CD4-positive, alpha-beta T cell treated with Interleukin-10 for 1 hour (primary cell): ENCODE measurements at regions not wholly inside any gene's neighbourhood (a gene's known extent, or its start where the extent isn't known, plus 50 kb on each side); places are given as distances from the start of the nearest gene placed in this dataset.

Experiments used
- DNase-seq: peaks from one replicate; pipeline ENCODE4 v3.0.0-alpha.2; 2020

DNA sequence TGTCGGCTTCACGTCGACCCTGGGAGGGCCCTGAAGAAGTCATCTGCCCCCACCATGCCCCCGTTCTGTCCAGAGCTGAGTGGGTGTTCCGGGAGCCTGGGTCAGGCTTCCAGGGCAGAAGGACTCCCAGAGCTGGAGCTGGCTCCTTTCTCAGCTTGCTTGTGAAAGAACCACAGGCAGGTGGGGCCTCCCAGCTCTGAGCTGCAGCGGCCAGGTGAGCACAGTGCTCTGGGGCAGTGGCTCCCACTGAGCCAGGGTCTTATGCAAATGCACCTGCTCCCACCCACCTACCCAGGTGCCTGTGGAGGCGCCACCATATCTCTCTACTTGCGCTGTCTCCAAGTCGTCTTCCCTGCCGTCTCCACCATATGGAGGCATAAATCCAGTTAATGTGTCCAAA lies 140.0 kb upstream of the RPL38 start:
- no peak for DNase-seq

GRCh38 chr17:74070374-74070773 lies 133.1 kb upstream of the RPL38 start:
- no peak for DNase-seq

- DNase-seq: no peak
Observed at GRCh38 chr17:74070998-74071679, 132.3 kb upstream of the RPL38 start.

DNA sequence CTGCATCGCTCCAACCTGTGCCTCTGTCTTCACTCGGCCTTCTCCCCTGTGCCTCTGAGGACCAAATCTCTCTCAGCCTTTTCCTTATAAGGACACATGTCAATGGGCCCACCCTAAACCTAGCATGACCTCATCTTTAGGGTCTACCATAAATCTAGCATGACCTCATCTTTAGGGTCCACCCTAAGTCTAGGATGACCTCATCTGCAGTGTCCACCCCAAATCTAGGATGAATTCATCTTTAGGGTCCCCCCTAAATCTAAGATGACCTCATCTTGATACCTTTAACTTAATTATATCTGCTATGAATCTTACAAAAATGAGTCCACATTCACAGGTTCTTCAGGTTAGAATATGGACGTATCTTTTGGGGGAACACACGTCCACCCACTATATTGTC lies 131.1 kb upstream of the RPL38 start:
- DNase-seq: no peak

DNA sequence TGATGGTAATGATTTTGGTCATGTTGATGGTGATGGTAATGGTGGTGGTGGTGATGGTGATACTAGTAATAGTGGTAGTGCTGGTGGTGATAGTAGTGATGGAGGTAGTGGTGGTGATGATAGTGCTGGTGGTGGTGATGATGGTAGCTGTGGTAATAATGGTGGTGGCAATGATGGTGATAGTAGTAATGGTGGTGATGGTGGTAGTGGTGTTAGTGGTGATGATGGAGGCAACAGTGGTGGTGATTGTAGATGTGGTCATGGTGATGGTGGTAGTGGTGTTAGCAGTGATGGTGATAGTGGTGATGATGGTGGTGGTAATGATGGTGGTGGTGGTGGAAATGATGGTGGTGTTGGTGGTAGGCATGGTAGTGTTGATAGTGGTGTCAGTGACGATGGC lies 127.0 kb upstream of the RPL38 start:
- no peak for DNase-seq

DNA sequence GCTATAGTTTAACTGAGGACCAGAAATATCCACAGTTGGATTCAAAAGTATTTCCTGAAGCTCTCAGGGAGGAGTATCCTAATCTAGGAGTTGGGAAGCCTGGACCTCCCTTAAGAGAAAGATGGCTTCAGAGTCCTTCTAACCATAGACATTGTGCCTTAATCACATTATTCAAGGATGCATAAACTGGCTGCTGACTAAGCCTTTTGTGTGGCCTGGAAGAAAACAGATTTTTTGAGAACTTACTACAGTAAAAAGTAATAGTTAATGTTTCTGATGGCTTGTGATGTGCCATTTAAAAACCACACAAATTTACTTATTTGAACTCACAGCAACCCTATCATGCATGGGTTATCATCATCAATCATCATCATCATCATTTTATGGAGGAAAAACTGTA lies 126.2 kb upstream of the RPL38 start:
- no peak for DNase-seq

DNA sequence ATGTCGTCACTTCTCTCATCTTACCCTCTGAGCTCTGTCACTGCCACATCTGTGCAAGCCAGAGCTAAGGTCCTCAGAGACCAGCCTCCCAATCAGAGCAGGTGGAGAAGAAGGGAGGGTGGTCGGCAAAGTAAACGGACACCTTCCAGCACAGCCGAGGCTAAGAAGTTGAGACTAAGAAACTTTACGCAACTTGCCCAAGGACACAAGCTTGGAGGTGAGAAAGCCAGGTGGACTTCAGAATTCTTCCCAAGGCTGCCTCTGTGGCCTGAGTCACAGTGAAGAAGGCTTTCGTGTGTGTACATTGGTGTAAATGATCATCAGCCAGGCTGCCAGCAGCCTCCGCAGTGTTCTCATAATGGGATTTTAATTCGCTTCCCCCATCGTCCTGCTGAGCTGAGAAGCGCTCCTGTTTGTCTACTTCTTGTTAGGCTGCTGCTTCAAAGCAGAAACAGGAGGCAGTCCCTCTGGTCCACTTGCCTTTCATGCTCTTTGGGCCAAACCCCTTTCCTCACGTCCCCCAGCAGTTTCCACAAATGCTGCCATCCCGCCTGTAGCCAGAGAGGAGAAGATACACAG lies 125.0 kb upstream of the RPL38 start:
- DNase-seq: no peak

- no peak for DNase-seq
Observed at GRCh38 chr17:74079537-74080300, 123.8 kb upstream of the RPL38 start.

GRCh38 chr17:74080656-74081582 lies 122.6 kb upstream of the RPL38 start:
- DNase-seq: no peak

- no peak for DNase-seq
Observed at GRCh38 chr17:74082886-74083285, 120.6 kb upstream of the RPL38 start.

DNA sequence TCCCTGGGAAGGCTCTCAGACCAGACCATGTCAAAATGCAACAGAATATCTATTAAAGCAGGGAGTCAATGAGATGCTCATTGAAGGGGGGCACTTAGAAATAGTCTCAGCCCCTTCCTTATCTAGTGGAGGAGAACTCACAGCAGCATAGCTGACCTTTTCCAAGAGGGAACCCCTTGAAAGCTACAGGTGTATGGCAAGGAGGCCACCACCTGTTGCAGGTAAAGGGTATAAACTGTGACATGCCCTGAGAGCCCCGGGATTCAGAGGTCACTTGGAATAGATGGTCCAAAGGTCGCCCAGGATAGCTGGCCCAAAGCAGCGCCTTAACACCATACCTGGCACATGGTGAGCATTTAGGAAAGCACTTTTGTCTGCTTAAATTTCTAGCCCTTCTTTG lies 120.2 kb upstream of the RPL38 start:
- no peak for DNase-seq

DNA sequence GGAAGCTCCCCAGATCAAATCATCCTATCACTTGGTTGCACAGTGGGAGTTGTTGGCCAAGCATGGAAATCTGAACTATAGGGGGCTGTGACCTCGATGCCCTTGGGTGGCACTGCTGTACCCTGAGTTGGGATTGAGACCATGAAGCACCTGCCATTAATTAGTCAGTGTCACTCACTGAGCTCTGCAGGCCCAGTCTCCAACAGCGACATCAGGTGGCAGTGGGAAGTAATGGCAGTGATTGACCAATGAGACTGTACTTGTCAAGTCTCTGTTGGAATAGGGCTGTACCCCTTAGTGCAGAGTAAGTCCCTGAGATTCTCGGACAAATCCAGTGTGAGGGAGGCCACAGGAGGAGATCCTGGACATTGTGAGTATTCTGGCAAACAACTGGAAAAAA lies 118.0 kb upstream of the RPL38 start:
- DNase-seq: no peak

GRCh38 chr17:74087002-74087585 lies 116.4 kb upstream of the RPL38 start:
- DNase-seq: no peak

- DNase-seq: no peak
Observed at GRCh38 chr17:74088285-74088933, 115.1 kb upstream of the RPL38 start.

DNA sequence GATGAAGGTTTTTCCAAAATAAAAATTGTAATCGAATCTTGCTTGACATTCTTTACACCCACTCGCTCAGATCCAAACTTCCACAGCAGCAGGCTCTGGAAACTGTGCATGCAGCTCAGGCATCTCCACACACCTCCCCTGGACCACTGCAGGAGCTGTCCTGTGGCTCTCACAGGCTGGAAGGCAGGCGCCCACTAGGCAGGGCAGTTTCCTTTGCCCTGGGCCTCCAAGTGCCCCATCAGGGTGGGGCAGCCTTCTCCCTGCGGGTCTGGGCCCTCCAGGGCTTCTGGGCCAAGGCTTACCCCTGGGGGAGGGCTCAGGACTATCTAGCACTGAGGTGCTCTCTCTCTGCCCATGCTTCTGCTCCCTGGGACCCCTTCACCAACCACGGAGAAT lies 114.5 kb upstream of the RPL38 start:
- DNase-seq: no peak

DNA sequence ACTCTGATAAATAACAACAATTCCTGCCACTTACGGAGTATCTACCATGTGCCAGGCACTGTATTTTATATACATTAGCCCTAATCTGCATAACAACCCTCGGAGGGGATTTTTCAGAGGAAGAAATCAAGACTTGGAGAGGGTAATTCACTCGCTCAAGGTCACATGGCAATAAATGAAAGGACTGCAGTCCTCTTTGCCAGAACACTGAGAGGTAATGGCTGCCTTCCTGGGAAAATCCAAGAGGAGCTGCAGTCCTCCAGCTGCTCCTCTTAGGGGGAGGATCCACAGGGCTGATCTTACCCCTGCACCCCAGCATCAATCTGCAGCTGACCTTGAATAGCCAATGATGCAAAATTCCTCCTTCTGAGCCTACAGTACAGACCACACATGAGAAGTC lies 114.1 kb upstream of the RPL38 start:
- DNase-seq: no peak

DNA sequence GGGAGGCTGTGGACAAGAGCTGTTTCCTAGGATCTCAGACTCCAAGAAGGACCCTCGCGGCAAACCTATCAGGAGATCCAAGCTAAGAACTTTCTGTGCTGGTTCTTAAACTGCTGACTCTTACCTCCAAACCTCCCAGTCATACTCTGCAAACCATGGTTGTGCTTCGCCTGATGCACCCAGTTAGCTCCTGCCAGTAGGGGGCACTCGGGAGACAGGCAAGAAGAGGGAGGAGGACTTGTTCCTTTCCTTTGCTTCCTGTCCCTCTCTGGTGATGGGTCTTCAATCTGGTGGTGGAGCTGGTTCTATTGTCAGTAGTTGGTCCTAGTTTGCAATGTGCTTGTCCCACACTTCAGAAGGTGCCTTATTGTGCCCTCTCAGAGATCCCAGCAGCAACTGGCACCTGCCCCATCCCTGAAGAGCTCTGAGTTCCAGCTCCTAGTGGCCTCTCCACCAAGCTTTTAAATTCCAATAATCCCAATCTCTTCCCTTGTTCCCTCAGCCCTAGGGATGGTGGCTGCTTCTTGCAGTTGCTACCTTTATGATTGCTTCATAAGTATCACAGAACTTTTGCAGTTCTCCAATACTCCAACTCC lies 113.5 kb upstream of the RPL38 start:
- peak; percentile 30 for DNase-seq

- no peak for DNase-seq
Observed at GRCh38 chr17:74094651-74095050, 108.8 kb upstream of the RPL38 start.

DNA sequence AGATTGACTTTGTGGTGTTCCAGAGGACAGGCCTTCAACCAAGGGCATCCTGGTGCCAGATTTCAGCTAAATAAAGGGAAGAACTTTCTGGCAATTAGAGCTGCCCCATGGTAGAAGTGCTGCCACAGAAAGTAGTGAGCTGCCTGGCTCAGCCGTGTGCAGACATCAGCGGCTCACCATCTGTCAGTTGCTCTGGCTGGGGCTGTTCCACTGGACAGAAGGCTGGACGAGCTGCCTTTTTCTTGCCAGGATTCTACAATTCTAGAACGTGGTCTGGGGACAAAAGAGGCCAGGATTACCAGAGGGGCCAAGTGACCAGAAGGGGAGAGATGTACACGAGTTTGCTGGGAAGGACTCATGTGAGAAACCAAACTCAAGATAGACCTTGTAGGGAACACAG lies 107.0 kb upstream of the RPL38 start:
- DNase-seq: no peak

- DNase-seq: no peak
Observed at GRCh38 chr17:74097450-74098135, 105.9 kb upstream of the RPL38 start.
